HG02885 (cell line): ENCODE measurements at regions not wholly inside any gene's neighbourhood (a gene's known extent, or its start where the extent isn't known, plus 50 kb on each side); places are given as distances from the start of the nearest gene placed in this dataset.

Experiments used
- ATAC-seq: cut with Tn5 transposase; IDR thresholded peaks from one replicate; pipeline ENCODE4 v1.9.1; 2021; ENCODE audit warnings: mild to moderate bottlenecking; ENCODE audit not compliant: unreplicated experiment, poor library complexity

DNA sequence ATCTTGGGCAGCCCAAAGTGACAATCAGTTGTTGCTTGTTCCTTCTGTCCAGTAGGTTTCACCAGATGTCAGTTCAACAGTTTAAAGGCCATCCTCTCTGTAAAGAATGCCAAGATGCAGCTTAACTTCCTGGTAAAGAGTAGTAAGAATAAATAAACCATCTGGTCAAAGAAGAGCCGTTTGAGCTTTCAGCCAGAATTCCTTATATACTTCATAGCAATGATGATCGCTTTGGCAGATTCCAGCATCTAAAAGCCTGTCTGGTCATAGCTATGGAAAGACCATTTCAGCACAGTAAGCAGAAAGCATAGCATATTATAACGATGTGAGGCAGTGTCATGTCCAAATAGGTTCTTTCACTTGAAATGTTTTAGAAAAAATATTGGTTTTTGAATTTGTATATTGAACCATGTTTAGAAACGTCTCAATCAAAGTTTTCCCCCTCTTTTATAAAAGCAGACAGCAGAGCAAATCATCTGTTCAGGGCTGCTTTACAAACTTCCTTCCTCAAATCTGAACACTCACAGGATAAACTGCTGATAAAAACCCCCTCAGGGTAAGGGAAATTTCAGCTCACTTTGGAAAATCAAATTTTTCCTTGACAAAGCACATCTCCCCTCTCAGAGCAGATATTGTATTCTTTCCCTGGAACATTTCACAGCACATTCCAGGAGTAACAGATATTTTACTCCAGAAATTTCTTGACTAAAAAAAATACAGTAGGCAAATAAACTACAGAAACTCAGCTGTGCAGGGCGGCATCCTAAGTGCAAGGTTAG lies 184.1 kb downstream of the NOC3L start:
- ATAC-seq, result no peak

DNA sequence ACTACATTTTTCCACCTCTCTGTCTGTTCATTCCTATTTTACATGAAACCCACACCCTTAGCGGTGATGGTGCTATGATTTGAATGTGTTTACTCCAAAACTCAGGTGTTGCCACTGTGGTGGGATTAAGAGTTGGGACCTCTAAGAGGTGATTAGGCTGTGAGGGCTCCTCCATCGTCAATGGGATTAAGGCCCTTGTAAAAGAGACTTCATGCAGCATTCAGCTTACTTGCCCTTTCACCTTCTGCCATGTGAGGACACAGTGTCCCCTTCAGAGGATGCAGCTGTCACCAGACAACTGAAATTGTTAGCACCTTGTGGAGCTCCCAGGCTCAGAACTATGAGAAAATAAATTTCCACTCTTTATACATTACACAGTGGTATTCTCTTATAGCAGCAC lies 182.2 kb downstream of the NOC3L start:
- no peak for ATAC-seq

DNA sequence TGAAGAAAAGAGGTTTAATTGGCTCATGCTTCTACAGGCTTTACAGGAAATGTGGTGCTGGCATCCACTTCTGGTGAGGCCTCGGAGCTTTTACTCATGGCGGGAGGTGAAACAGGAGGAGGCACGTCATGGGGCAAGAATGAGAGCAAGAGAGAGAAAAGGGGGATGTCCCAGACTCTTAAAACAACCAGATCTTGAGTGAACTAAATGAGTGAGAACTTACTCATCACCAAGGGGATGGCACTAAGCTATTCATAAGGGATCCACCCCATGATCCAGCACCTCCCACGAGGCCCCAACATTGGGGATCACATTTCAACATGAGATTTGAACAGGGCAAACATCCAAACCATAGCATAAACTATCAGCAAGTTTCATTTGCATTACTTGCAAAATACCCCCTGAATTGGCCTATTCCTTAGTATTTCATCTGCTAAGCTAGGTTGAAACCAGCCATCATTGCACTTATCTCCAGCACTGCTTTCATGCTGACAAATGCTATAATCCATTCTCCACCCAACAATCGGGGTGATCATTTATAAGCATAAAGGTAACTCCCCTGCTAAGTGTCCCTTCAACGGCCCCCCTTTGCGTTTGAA lies 179.0 kb downstream of the NOC3L start:
- ATAC-seq, result peak; percentile 48

DNA sequence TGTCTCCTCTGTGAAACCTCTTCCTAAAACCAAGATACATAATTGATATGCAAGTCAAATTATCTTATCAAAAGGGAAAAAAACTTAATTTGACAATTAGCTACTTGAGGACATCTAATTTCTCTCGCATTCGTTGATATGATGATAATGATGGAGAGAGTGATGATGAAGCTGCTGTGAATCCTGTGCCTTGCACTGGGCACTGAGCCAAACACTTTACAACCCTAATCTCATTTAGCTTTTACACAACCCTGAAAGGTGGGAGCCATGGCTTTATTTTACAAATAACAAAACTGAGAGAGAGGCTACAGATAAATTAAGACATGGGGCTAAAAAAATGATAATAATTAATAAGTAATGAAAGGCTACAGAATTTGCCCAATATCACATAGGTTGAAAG lies 176.0 kb downstream of the NOC3L start:
- no peak for ATAC-seq

DNA sequence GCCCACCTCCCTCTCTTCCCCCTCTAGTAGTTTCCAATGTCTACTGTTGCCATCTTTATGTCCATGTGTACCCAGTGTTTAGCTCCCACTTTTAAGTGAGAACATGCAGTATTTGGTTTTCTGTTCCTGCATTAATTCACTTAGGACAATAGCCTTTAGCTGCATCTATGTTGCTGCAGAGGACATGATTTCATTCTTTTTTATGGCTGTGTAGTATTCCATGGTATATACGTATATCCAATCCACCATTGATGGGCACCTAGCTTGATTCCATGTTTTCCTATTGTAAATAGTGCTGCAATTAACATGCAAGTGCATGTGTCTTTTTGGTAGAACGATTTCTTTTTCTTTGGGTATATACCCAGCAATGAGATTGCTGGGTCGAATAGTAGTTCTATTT lies 170.4 kb downstream of the NOC3L start:
- no peak for ATAC-seq

- ATAC-seq, result no peak
Measured at GRCh38 chr10:94192974-94193373, 169.8 kb downstream of the NOC3L start.

GRCh38 chr10:94193466-94193924 lies 169.2 kb downstream of the NOC3L start:
- no peak for ATAC-seq

GRCh38 chr10:94194256-94194655 lies 168.5 kb downstream of the NOC3L start:
- no peak for ATAC-seq

DNA sequence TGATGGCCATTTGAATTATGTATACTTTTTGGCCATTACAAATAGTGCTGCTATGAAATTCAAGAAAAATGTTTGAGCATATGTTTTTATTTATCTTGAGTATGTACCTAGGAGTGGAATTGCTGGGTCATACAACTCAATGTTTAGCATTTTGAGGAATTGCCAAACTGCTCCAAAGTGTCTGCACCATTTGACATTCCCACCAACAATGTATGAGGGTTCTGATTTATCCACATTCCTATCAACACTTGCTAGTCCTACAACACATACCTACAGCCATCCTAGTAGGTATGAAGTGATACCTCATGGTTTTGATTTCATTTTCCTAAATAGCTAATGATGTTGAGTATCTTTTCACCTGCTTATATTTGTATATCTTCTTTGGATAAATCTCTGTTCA lies 165.5 kb downstream of the NOC3L start:
- no peak for ATAC-seq

DNA sequence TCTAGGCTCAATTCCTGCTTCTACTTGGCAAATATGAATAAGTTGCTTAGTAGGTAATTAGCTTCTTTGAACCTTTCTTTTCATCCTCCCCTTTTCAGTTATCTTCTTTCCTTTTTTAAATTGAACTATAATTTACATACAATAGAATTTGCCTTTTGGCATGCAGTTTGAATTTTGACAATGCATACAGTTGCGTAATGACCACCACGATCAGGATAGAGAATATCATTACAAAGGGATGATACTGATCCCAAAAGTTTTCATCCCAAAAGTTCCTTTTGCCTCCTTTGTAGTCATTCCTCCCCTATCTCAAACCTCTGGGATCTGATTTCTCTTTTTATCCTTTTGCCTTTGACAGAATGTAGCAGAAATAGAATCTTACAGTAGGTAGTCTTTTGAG lies 164.4 kb downstream of the NOC3L start:
- no peak for ATAC-seq

DNA sequence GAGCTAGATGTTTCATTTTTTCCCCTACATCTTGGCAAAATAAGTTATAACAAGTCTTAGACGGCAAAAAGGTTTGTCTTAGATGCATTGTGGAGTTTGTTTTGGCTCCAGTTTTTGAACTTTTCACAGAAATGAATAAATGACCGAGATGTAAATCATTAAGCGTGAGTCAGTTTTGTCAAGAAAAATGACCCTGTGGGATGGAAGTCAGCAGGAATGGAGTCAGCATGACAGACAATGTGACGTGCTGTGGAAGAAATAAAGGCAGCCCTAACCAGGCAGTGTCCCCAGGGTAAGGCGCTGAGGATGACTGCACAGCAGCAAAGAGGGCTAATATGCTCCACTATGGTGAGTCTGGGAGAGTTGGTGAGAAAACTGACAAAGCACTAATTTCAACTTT lies 163.2 kb downstream of the NOC3L start:
- no peak for ATAC-seq

- no peak for ATAC-seq
Measured at GRCh38 chr10:94200146-94200837, 162.4 kb downstream of the NOC3L start.

- ATAC-seq, result no peak
Measured at GRCh38 chr10:94205396-94205831, 157.3 kb downstream of the NOC3L start.

- ATAC-seq, result no peak
Measured at GRCh38 chr10:94206176-94206575, 156.6 kb downstream of the NOC3L start.

- no peak for ATAC-seq
Measured at GRCh38 chr10:94208315-94208714, 154.4 kb downstream of the NOC3L start.

DNA sequence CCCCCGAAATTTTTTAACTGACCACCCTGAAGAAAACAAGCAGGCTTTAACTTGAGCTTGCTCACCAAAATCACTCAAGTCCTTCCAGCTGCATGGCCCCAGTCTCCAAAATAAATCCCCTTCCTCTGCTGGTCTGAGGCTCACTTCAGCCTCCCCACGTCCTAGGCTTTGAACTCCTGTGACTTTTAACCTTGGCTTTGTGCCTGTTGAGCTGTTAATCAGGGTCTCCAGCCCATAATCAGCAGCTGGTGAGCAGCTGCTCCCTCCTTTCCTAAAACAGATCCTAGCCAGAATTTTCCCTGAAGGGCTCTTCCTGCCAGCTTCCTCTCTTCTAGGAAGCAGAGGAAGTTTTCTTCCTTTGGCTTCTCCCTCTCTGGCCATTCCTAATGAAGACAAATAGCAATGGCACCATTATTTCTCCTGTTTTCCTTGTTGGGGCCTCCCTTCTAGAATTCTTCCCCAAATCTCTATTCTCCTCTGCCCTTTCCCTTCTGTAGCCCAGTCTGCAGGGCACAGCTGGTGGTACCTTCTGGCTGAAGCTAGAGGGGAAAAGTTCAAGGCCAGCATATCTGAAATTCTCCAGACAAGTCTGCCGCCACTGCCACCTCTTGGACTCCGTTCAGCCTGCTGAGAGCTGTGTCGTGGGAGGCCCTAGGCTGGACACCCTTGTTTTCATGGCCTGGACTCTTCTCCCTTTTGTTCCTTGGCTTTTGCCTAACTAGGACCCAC lies 152.1 kb downstream of the NOC3L start:
- no peak for ATAC-seq

- no peak for ATAC-seq
Measured at GRCh38 chr10:94211169-94211510, 151.6 kb downstream of the NOC3L start.

GRCh38 chr10:94213001-94213530 lies 149.7 kb downstream of the NOC3L start:
- ATAC-seq, result no peak

GRCh38 chr10:94213980-94214379 lies 148.8 kb downstream of the NOC3L start:
- no peak for ATAC-seq

- ATAC-seq, result no peak
Measured at GRCh38 chr10:94214481-94214893, 148.3 kb downstream of the NOC3L start.

GRCh38 chr10:94216201-94216600 lies 146.5 kb downstream of the NOC3L start:
- ATAC-seq, result no peak
